ENCODE measurements at regions not wholly inside any gene's neighbourhood (a gene's known extent, or its start where the extent isn't known, plus 50 kb on each side); places are given as distances from the start of the nearest gene placed in this dataset.

- TF ChIP-seq FOXK2 (IDR thresholded peaks at IDR 0.05) (no peak), LEF1 (IDR thresholded peaks at IDR 0.05; ENCODE audit: borderline replicate concordance) (no peak), PKNOX1 (IDR thresholded peaks at IDR 0.05) (no peak), FOXM1 (IDR thresholded peaks at IDR 0.05; ENCODE audit: borderline replicate concordance) (no peak), NFRKB (IDR thresholded peaks at IDR 0.05) (no peak), ELF4 (IDR thresholded peaks at IDR 0.05) (no peak), BHLHE40 (IDR thresholded peaks at IDR 0.05; ENCODE audit: borderline replicate concordance) (no peak), CTBP1 (IDR thresholded peaks at IDR 0.05; ENCODE audit: borderline replicate concordance) (no peak), SUZ12 (IDR thresholded peaks at IDR 0.05) (no peak), ZNF384 (IDR thresholded peaks at IDR 0.05) (no peak), HDGF (IDR thresholded peaks at IDR 0.05; ENCODE audit: borderline replicate concordance) (no peak)
These were observed 128.0 kb downstream of the ASB1 start for GRCh38 chr2:238554468-238555315.
